K562 (cell line): ENCODE measurements at regions not wholly inside any gene's neighbourhood (a gene's known extent, or its start where the extent isn't known, plus 50 kb on each side); places are given as distances from the start of the nearest gene placed in this dataset.

Source experiments
- ARID1B ChIP-seq: fragments of 450-650 bp; IDR thresholded peaks from 2 replicates; pipeline ENCODE4 v1.6.1; 2016; ENCODE audit warnings: antibody characterized with exemption, mild to moderate bottlenecking, inconsistent platforms
- ATF1 ChIP-seq, 2 experiments: fragments of 450-650 bp in 1 of 2; IDR thresholded peaks; 2 replicates each; pipeline ENCODE4 v1.6.1; 2016; ENCODE audit warnings: missing compliant biosample characterization in 1 of 2, missing genetic modification characterization in 1 of 2
- ATF3 ChIP-seq, 2 experiments: fragments of 450-650 bp in 1 of 2; sonication (generic) in 1 of 2; formaldehyde crosslinking in 1 of 2; IDR thresholded peaks in 1 of 2; conservative IDR thresholded peaks in 1 of 2; 2 replicates each; pipeline versions ENCODE4 v1.6.1 to v1.8.1; 2016 to 2023; ENCODE audit warnings: mild to moderate bottlenecking in 2 of 2, moderate library complexity in 2 of 2, inconsistent platforms in 1 of 2, missing genetic modification reagents in 1 of 2
- DDX20 ChIP-seq: fragments of 450-650 bp; IDR thresholded peaks from 2 replicates; pipeline ENCODE4 v1.6.1; 2016; ENCODE audit warnings: missing genetic modification characterization, low read depth, mild to moderate bottlenecking, missing compliant biosample characterization, moderate library complexity
- FOXJ3 ChIP-seq: sonication (generic); formaldehyde crosslinking; IDR thresholded peaks from 2 replicates; pipeline ENCODE4 v1.4.0; 2020; ENCODE audit warnings: mild to moderate bottlenecking, missing genetic modification reagents
- GABPA ChIP-seq: fragments of 200-800 bp; sonication (Bioruptor generic); conservative IDR thresholded peaks from 2 replicates; pipeline ENCODE4 v1.6.1; 2016; ENCODE audit warnings: low read depth, missing genetic modification characterization, missing compliant biosample characterization
- MAFK ChIP-seq: IDR thresholded peaks from 2 replicates; pipeline ENCODE4 v1.6.1; 2011; ENCODE audit warnings: low read length, improper control_type of control experiment
- NELFE ChIP-seq: IDR thresholded peaks from 2 replicates; pipeline ENCODE4 v1.6.1; 2011; ENCODE audit warnings: mild to moderate bottlenecking; ENCODE audit not compliant: insufficient read depth, insufficient read length
- NFE2L1 ChIP-seq: fragments of 450-650 bp; IDR thresholded peaks from 2 replicates; pipeline ENCODE4 v1.6.1; 2016; ENCODE audit warnings: missing genetic modification characterization, low read depth, mild to moderate bottlenecking, missing compliant biosample characterization, moderate library complexity, borderline replicate concordance
- NFRKB ChIP-seq: fragments of 450-650 bp; IDR thresholded peaks from 2 replicates; pipeline ENCODE4 v1.6.1; 2016; ENCODE audit warnings: low read depth
- PCBP1 ChIP-seq: fragments of 200-400 bp; formaldehyde crosslinking; IDR thresholded peaks from 2 replicates; pipeline ENCODE4 v1.6.1; 2018; ENCODE audit warnings: mild to moderate bottlenecking, low read depth, low read length; ENCODE audit not compliant: poor library complexity, severe bottlenecking
- REST ChIP-seq, 2 experiments: fragments of 450-650 bp; formaldehyde crosslinking in 1 of 2; IDR thresholded peaks; 2 replicates each; pipeline versions ENCODE4 v1.4.0 to v1.6.1; 2014 to 2020; ENCODE audit warnings: mild to moderate bottlenecking in 2 of 2, borderline replicate concordance in 1 of 2, low read depth in 1 of 2
- TCFL5 ChIP-seq: fragments of 250-450 bp; sonication (Bioruptor Pico); conservative IDR thresholded peaks from 2 replicates; pipeline ENCODE4 v1.6.1; 2021; ENCODE audit warnings: mild to moderate bottlenecking, moderate library complexity, matching md5 sums
- ZBTB8A ChIP-seq: fragments of 450-650 bp; IDR thresholded peaks from 2 replicates; pipeline ENCODE4 v1.6.1; 2018; ENCODE audit warnings: mild to moderate bottlenecking, moderate library complexity; ENCODE audit not compliant: partially characterized antibody
- ZNF175 ChIP-seq: fragments of 200-800 bp; sonication (Bioruptor generic); IDR thresholded peaks from 2 replicates; pipeline ENCODE4 v1.6.1; 2016; ENCODE audit warnings: low read depth, mild to moderate bottlenecking, missing genetic modification characterization, missing compliant biosample characterization
- ZNF277 ChIP-seq: fragments of 250-450 bp; sonication (Bioruptor Pico); IDR thresholded peaks from 2 replicates; pipeline ENCODE4 v1.8.0; 2022; ENCODE audit warnings: inconsistent platforms, mild to moderate bottlenecking, moderate library complexity, borderline replicate concordance
- ZNF311 ChIP-seq: fragments of 250-450 bp; sonication (Bioruptor Pico); IDR thresholded peaks from 2 replicates; pipeline ENCODE4 v1.4.0; 2020; ENCODE audit warnings: mild to moderate bottlenecking, moderate library complexity

GRCh38 chr5:39755986-39756385 lies 331.2 kb upstream of the DAB2 start (continued):
- TF ChIP-seq REST (IDR thresholded peaks at IDR 0.05; ENCODE audit: borderline replicate concordance) (no peak), REST (CRISPR knock-in tag; IDR thresholded peaks at IDR 0.05; ENCODE audit: low read depth) (no peak), ARID1B (peak; percentile 32; the same call in 1 of the 2 replicates), ZNF175 (CRISPR knock-in tag) (no peak), ATF1 (CRISPR knock-in tag; IDR thresholded peaks at IDR 0.05) (no peak), ATF1 (tag; IDR thresholded peaks at IDR 0.05) (no peak), NFRKB (no peak), FOXJ3 (CRISPR knock-in tag) (no peak), ZNF277 (CRISPR knock-in tag) (no peak), TCFL5 (CRISPR knock-in tag) (no peak), ZNF311 (CRISPR knock-in tag) (no peak), NFE2L1 (peak; percentile 93), GABPA (no peak), MAFK (peak; percentile 92), NELFE (no peak), PCBP1 (no peak), ATF3 (IDR thresholded peaks at IDR 0.05) (peak; percentile 81), ATF3 (CRISPR knock-in tag; conservative IDR thresholded peaks at IDR 0.05) (no peak), ZBTB8A (no peak), DDX20 (tag) (no peak)
